Stomach (tissue), 4 donors: ENCODE measurements at regions not wholly inside any gene's neighbourhood (a gene's known extent, or its start where the extent isn't known, plus 50 kb on each side); places are given as distances from the start of the nearest gene placed in this dataset.

Source experiments
- EP300 ChIP-seq: sonication (generic); formaldehyde crosslinking; IDR thresholded peaks from one replicate; pipeline ENCODE4 v1.6.1; 2017; ENCODE audit warnings: antibody characterized with exemption
- POLR2A ChIP-seq, 4 donors: fragments of 450-650 bp; IDR thresholded peaks; one replicate each; pipeline ENCODE4 v1.6.1; 2016; ENCODE audit warnings: antibody characterized with exemption in 4 of 4, control low read depth in 2 of 4, mild to moderate bottlenecking in 1 of 4, moderate library complexity in 1 of 4
- POLR2AphosphoS5 ChIP-seq, 3 donors: sonication (generic); formaldehyde crosslinking; IDR thresholded peaks; one replicate each; pipeline ENCODE4 v1.6.1; 2016; ENCODE audit warnings: antibody characterized with exemption in 3 of 3
- TF ChIP-seq, protein P1 (sequence below), 7 experiments: fragments of 450-650 bp in 4 of 7; fragments of 200-600 bp in 3 of 7; sonication (generic) in 3 of 7; IDR thresholded peaks; one replicate each; pipeline ENCODE4 v1.5.1; 2016 to 2019; ENCODE audit warnings: antibody characterized with exemption in 7 of 7, control low read depth in 2 of 7, mild to moderate bottlenecking in 1 of 7

DNA sequence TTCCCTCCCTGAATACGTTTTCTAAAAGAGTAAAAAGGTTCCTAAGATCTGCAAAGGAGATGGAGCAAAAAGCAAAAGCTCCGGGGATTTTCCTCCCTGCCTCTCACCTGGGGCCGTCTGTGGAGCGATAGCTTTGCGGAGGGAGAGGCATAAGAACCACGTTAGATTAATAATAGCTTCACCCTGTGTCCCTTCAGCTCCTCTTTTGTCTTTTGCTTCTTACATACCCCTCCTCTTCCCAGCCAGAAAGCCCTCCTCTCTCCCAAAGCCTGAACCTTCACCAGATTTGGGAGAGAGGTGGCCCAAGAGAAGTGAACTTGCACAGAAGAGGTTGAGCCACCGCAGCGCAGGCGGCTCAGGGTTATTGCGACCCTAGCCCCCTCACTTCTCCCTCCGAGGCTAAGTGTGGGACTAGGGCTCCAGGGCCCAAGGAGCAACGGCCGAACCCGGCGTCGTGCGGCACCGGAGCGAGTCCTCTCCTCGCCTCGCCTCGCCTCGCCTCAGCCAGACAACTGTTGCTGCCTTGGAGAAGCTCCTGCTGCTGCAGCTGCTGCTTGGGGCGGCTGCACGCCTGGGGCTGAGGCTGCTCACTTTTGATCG, 97.6 kb upstream of the HSD17B12 start:
- no peak for TF ChIP-seq POLR2AphosphoS5 (IDR thresholded peaks at IDR 0.05)
- no peak for TF ChIP-seq EP300
- TF ChIP-seq, protein P1, sequence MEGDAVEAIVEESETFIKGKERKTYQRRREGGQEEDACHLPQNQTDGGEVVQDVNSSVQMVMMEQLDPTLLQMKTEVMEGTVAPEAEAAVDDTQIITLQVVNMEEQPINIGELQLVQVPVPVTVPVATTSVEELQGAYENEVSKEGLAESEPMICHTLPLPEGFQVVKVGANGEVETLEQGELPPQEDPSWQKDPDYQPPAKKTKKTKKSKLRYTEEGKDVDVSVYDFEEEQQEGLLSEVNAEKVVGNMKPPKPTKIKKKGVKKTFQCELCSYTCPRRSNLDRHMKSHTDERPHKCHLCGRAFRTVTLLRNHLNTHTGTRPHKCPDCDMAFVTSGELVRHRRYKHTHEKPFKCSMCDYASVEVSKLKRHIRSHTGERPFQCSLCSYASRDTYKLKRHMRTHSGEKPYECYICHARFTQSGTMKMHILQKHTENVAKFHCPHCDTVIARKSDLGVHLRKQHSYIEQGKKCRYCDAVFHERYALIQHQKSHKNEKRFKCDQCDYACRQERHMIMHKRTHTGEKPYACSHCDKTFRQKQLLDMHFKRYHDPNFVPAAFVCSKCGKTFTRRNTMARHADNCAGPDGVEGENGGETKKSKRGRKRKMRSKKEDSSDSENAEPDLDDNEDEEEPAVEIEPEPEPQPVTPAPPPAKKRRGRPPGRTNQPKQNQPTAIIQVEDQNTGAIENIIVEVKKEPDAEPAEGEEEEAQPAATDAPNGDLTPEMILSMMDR (IDR thresholded peaks at IDR 0.05) = no peak
- TF ChIP-seq POLR2A (IDR thresholded peaks at IDR 0.05) = no peak
